Breast epithelium (tissue), 3 donors: ENCODE measurements at regions not wholly inside any gene's neighbourhood (a gene's known extent, or its start where the extent isn't known, plus 50 kb on each side); places are given as distances from the start of the nearest gene placed in this dataset.
"Not testable (repeated sequence)": the region's sequence is repeated elsewhere in the genome, so short reads cannot be mapped to it uniquely, and the experiment has no call there.

Experiments
- CTCF ChIP-seq, 3 donors: fragments of 450-650 bp; IDR thresholded peaks; one replicate each; pipeline ENCODE4 v1.5.1; 2016 to 2017; ENCODE audit warnings: antibody characterized with exemption in 3 of 3, mild to moderate bottlenecking in 3 of 3, moderate library complexity in 3 of 3
- POLR2AphosphoS5 ChIP-seq, 3 donors: sonication (generic); formaldehyde crosslinking; IDR thresholded peaks; one replicate each; pipeline ENCODE4 v1.6.1; 2017; ENCODE audit warnings: antibody characterized with exemption in 3 of 3

DNA sequence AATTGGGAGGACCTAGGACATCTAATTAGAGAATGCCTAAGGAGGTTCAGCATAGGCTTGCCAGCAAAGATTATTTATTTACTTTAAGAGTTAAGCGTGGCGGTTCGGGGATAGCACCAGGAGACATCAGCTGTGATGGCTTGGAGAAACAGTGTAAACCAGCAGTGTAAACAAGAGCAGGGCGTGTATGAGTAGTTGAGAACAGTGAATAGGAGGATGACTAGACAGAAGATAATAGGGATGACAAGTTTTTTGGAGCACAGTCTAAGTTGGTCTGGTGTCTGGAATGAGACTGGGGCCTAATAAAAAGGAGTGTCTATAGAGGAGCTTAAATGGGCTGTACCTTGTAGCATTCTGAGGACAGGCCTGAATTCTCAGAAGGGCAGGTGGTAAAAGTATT lies 338.4 kb upstream of the HTR1E start:
- not testable (repeated sequence) for TF ChIP-seq CTCF, POLR2AphosphoS5 (IDR thresholded peaks at IDR 0.05)
